Prostate gland (tissue), 2 donors: ENCODE measurements at regions not wholly inside any gene's neighbourhood (a gene's known extent, or its start where the extent isn't known, plus 50 kb on each side); places are given as distances from the start of the nearest gene placed in this dataset.
"Not testable (repeated sequence)": the region's sequence is repeated elsewhere in the genome, so short reads cannot be mapped to it uniquely, and the experiment has no call there.

ENCODE experiments used
- DNase-seq: peaks from one replicate; pipeline ENCODE4 v3.0.0-alpha.2; 2019; ENCODE audit warnings: low spot score
- H3K27ac ChIP-seq, 2 donors: fragments of 200-600 bp; sonication (generic); 2 replicates each; pipeline ENCODE4 v1.5.1; 2017 to 2019
- H3K27me3 ChIP-seq: fragments of 200-600 bp; sonication (generic); replicated peaks from 2 replicates; pipeline ENCODE4 v1.5.1; 2019; ENCODE audit not compliant: insufficient read depth
- H3K36me3 ChIP-seq, 2 donors: fragments of 200-600 bp; sonication (generic); 1 replicate in 1 of 2; 2 replicates in 1 of 2; pipeline versions ENCODE4 v1.5.1 to v1.8.1; 2017 to 2019
- H3K4me1 ChIP-seq: fragments of 200-600 bp; sonication (generic); replicated peaks from 2 replicates; pipeline ENCODE4 v1.5.1; 2019
- H3K4me3 ChIP-seq, 2 donors: fragments of 200-600 bp; sonication (generic); 2 replicates each; pipeline ENCODE4 v1.5.1; 2017 to 2019
- H3K9me3 ChIP-seq: fragments of 200-600 bp; sonication (generic); 2 replicates; pipeline ENCODE4 v1.5.1; 2017
- CTCF ChIP-seq, 4 experiments: fragments of 200-600 bp in 2 of 4; fragments of 450-650 bp in 2 of 4; sonication (generic) in 2 of 4; IDR thresholded peaks; 1 replicate in 3 of 4; 2 replicates in 1 of 4; pipeline ENCODE4 v1.5.1; 2016 to 2019; ENCODE audit warnings: antibody characterized with exemption in 4 of 4, mild to moderate bottlenecking in 2 of 4, moderate library complexity in 2 of 4
- POLR2A ChIP-seq: fragments of 450-650 bp; IDR thresholded peaks from one replicate; pipeline ENCODE4 v1.6.1; 2016; ENCODE audit warnings: antibody characterized with exemption, mild to moderate bottlenecking
- POLR2AphosphoS5 ChIP-seq: sonication (generic); formaldehyde crosslinking; IDR thresholded peaks from one replicate; pipeline ENCODE4 v1.6.1; 2017; ENCODE audit warnings: antibody characterized with exemption
- WGBS: methylation state at CpG from one replicate; pipeline ENCODE4 v1.1.5; 2018; 5-methylcytosine and 5-hydroxymethylcytosine counted together
- intact Hi-C: fragments of 100-400 bp; cut with DNase I; formaldehyde crosslinking; loops from one replicate; pipeline ENCODE4 v1.14.2; 2022

- WGBS, result 97% methylated on average over 5 of the region's 5 CpGs
- no peaks in the 10 kb centered on the region for H3K27me3 ChIP-seq
Observed at GRCh38 chr17:30586818-30587595, 109.8 kb downstream of the GOSR1 start.

GRCh38 chr17:30584810-30585209, 107.6 kb downstream of the GOSR1 start:
- H3K36me3 ChIP-seq, result no peaks in the 10 kb centered on the region
- no peak overlapping the region for H3K4me3 ChIP-seq
- H3K27me3 ChIP-seq, result no peaks in the 10 kb centered on the region
- intact Hi-C loops, result no loop called here
- no peak overlapping the region for H3K27ac ChIP-seq
- H3K9me3 ChIP-seq, result no peaks in the 10 kb centered on the region
- TF ChIP-seq POLR2A, result no peak
- TF ChIP-seq POLR2AphosphoS5, result no peak
- no peak for TF ChIP-seq CTCF (IDR thresholded peaks at IDR 0.05)
- WGBS, result 67% methylated on average over 5 of the region's 5 CpGs
- DNase-seq, result no peak
- H3K4me1 ChIP-seq, result no peaks in the 10 kb centered on the region

More at GRCh38 chr17:30586818-30587595, 109.8 kb downstream of the GOSR1 start:
- H3K4me3 ChIP-seq, result no peak overlapping the region
- no peaks in the 10 kb centered on the region for H3K36me3 ChIP-seq
- H3K9me3 ChIP-seq, result no peaks in the 10 kb centered on the region
- no peak overlapping the region for H3K27ac ChIP-seq
- no peaks in the 10 kb centered on the region for H3K4me1 ChIP-seq
- intact Hi-C loops, result no loop called here
- no peak for DNase-seq
- TF ChIP-seq CTCF (IDR thresholded peaks at IDR 0.05), result no peak
- no peak for TF ChIP-seq POLR2AphosphoS5
- TF ChIP-seq POLR2A, result no peak

- intact Hi-C loops, result no loop called here
- Histone ChIP-seq H3K36me3 (no peaks in the 10 kb centered on the region), H3K9me3 (no peaks in the 10 kb centered on the region), H3K4me3 (no peak overlapping the region), H3K27ac (no peak overlapping the region), H3K4me1 (no peaks in the 10 kb centered on the region), H3K27me3 (no peaks in the 10 kb centered on the region)
- no peak for DNase-seq
- no peak for TF ChIP-seq POLR2A
- no peak for TF ChIP-seq CTCF (IDR thresholded peaks at IDR 0.05)
- TF ChIP-seq POLR2AphosphoS5, result no peak
- 92% methylated on average over 2 of the region's 2 CpGs for WGBS
Observed at GRCh38 chr17:30580916-30581315, 103.7 kb downstream of the GOSR1 start.

GRCh38 chr17:30579610-30580315, 102.6 kb downstream of the GOSR1 start:
- H3K9me3 ChIP-seq, result no peaks in the 10 kb centered on the region
- H3K4me3 ChIP-seq, result no peak overlapping the region
- intact Hi-C loops, result no loop called here
- H3K4me1 ChIP-seq, result no peaks in the 10 kb centered on the region
- no peak for DNase-seq
- TF ChIP-seq CTCF (IDR thresholded peaks at IDR 0.05) (no peak), POLR2A (no peak), POLR2AphosphoS5 (no peak)
- no peaks in the 10 kb centered on the region for H3K36me3 ChIP-seq
- H3K27me3 ChIP-seq, result no peaks in the 10 kb centered on the region
- H3K27ac ChIP-seq, result no peak overlapping the region
- 86% methylated on average over 5 of the region's 5 CpGs for WGBS

GRCh38 chr17:30578015-30578717, 101.0 kb downstream of the GOSR1 start:
- DNase-seq, H3K27me3 ChIP-seq, intact Hi-C loops, H3K9me3 ChIP-seq, H3K4me1 ChIP-seq, H3K36me3 ChIP-seq, H3K27ac ChIP-seq, H3K4me3 ChIP-seq: not testable (repeated sequence)
- 89% methylated on average over 9 of the region's 9 CpGs for WGBS
